ENCODE measurements at regions not wholly inside any gene's neighbourhood (a gene's known extent, or its start where the extent isn't known, plus 50 kb on each side); places are given as distances from the start of the nearest gene placed in this dataset.
"Not testable (repeated sequence)": the region's sequence is repeated elsewhere in the genome, so short reads cannot be mapped to it uniquely, and the experiment has no call there.

DNA sequence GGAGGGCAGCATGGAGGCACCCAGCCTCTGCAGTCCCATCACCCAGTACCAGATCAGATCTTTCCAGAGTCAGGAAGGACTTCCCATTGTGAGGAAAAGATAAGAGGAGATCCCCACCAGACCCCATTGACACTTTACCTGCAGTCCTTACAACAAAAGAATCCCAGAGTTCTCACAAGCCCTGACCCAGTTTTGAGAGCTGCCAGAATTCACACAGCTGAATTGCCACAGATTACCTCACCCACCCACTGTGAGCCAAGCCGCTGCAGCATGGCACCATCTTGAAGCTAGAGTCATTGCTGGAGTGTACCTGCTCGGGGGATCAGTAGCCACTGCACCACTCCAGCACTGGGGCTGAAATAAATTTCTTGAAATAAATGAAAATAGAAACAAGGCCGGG is 91.8 kb upstream of the UBASH3B start:
- TF ChIP-seq, protein P1, sequence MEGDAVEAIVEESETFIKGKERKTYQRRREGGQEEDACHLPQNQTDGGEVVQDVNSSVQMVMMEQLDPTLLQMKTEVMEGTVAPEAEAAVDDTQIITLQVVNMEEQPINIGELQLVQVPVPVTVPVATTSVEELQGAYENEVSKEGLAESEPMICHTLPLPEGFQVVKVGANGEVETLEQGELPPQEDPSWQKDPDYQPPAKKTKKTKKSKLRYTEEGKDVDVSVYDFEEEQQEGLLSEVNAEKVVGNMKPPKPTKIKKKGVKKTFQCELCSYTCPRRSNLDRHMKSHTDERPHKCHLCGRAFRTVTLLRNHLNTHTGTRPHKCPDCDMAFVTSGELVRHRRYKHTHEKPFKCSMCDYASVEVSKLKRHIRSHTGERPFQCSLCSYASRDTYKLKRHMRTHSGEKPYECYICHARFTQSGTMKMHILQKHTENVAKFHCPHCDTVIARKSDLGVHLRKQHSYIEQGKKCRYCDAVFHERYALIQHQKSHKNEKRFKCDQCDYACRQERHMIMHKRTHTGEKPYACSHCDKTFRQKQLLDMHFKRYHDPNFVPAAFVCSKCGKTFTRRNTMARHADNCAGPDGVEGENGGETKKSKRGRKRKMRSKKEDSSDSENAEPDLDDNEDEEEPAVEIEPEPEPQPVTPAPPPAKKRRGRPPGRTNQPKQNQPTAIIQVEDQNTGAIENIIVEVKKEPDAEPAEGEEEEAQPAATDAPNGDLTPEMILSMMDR (IDR thresholded peaks at IDR 0.05), result no peak
- ATAC-seq (ENCODE audit: low FRiP score) (no peak), DNase-seq (ENCODE audit: low spot score) (no peak)

DNA sequence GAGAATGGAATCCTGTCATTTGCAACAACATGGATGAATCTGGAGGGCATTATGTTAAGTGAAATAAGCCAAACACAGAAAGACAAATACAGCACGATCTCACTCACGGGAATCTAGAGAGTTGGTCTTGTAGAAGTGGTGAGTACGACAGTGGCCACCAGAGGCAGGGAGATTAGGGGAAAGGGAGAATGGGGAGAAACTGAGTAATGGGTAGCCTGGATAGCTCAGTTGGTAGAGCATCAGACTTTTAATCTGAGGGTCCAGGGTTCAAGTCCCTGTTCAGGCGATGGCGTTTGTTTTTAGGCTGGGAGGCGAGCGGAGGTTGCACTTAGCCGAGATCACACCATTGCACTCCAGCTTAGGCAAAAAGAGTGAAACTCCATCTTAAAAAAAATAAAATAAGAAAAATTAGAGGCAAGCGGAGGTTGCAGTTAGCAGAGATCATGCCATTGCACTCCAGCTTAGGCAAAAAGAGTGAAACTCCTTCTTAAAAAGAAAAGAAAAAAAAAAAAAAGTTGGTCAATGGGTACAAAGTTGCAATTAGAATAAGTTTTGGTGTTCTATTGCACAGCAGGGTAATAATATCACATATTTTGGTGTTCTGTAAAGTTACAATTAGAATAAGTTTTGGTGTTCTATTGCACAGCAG is 95.7 kb upstream of the UBASH3B start:
- no peak for DNase-seq (ENCODE audit: low spot score)
- TF ChIP-seq, protein P1 (IDR thresholded peaks at IDR 0.05), result no peak
- ATAC-seq (ENCODE audit: low FRiP score), result no peak

DNA sequence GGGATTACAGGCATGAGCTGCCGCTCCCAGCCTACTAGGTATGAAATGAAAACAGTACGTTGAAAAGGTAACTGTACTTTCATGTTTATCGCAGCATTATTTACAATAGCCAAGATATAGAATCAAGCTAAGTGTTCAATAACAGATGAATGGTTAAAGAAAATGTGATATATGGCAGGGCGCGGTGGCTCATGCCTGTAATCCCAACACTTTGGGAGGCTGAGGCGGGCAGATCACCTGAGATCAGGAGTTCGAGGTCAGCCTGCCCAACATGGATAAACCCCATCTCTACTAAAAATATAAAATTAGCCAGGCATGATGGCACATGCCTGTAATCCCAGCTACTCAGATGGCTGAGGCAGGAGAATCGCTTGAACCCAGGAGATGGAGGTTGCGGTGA is 96.3 kb upstream of the UBASH3B start:
- not testable (repeated sequence) for ATAC-seq (ENCODE audit: low FRiP score); DNase-seq (ENCODE audit: low spot score)

DNA sequence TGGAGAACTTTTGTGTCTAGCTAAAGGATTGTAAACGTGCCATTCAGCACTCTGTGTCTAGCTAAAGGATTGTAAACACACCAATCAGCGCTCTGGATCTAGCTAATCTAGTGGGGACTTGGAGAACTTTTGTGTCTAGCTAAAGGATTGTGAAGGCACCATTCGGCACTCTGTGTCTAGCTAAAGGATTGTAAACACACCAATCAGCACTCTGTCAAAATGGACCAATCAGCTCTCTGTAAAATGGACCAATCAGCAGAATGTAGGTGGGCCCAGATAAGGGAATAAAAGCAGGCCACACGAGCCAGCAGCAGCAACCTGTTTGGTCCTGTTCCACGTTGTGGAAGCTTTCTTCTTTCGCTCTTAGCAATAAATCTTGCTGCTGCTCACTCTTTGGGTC is 98.4 kb upstream of the UBASH3B start:
- not testable (repeated sequence) for DNase-seq (ENCODE audit: low spot score); ATAC-seq (ENCODE audit: low FRiP score)

DNA sequence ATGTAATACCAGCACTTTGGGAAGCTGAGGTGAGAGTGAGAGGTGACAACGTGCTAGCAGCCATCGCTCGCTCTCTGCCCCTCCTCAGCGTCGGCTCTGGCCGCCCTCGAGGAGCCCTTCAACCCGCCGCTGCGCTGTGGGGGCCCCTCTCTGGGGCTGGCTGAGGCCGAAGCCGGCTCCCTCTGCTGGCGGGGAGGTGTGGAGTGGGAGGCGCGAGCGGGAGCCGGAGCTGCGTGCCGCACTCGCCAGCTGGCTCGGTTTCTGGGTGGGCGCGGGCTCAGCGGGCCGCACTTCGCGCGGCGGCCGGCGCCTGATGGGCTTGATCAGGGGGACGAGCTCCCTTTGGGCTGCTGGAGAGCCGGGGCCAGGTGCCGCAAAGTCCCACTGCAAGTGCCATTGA is 98.9 kb upstream of the UBASH3B start:
- ATAC-seq (ENCODE audit: low FRiP score) (no peak), DNase-seq (ENCODE audit: low spot score) (no peak)
- TF ChIP-seq, protein P1 (IDR thresholded peaks at IDR 0.05), result no peak

DNA sequence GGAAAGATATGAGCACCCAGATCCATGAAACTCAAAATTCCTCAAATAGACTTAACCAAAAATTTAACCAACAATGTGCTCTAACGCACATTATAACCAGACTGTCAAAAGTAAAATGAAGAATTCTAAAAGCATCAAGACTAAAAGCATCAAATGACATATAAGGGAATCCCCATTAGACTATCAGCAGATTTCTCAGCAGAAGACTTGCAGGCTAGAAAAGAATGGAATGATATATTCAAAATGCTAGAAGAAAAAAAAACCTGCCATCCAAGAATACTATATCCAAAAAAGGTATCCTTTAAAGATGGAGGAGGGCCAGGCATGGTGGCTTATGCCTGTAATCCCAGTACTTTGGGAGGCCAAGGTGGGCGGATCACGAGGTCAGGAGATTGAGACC is 117.5 kb upstream of the UBASH3B start:
- DNase-seq (ENCODE audit: low spot score) (no peak), ATAC-seq (ENCODE audit: low FRiP score) (no peak)
- TF ChIP-seq, protein P1 (IDR thresholded peaks at IDR 0.05), result no peak

DNA sequence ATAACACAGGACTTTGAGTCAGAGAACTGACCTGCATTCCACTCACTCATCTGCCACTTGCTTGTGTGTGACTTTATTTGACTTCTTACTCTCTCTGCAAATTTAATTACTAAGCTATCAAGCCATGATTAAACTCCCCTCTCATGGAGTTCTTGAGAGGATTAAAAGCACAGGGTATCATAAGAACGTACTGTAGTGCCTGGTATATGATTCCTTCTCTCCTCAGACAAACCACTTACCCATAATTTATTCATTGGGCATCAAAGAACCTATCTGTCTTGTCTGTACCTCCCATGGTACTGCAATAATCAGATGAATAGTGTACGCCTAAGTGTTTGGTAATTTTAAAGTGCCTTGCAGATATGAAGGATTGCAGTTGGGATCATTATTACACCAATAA is 130.6 kb upstream of the UBASH3B start:
- TF ChIP-seq, protein P1 (IDR thresholded peaks at IDR 0.05), result no peak
- ATAC-seq (ENCODE audit: low FRiP score), result no peak

DNA sequence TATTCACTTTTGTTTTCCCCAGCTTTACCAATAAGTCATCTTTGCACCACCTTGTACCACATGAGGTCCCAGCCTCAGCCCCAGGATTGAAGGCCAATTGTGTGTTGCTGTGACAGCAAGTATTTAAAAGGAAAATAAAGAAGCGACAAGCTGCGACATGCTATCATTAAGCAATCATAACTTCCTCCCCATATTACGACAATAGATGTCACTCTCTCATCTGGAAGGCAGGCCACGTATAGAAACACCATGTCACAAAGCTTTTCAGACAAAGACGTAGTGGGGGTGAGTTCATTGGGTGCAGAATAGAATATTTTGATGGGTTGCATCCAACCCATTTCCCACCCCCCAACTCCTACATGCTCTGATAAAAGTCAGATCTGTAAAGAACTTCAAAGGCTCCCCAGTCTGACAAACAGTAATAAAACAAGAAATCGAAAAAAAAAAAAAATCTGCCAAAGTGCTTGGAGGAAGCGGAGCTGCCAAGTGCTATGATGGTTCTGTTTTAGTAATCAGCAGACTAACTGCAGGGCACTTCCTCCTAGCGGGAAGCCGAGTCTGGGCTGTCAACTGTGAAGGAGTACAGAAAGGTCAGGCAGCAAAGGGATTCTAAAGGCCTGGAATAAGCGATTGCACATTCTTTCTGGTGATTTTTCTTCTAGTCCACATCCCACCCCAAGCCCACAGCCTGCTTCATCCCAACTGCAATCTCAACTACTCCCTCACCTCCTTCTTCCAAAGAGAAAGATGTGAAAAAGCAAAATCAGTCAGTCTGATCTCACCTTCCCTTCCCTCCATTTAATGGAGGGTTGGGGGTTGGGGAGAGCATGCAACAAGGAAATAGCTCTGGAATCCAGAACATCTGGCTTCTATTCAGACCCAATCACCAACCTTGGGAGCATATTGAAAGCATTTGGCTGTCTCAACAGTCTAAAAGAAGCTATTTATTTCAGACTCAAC is 131.4 kb upstream of the UBASH3B start:
- no peak for DNase-seq (ENCODE audit: low spot score)
- TF ChIP-seq, protein P1 (IDR thresholded peaks at IDR 0.05), result no peak
- ATAC-seq (ENCODE audit: low FRiP score), result no peak

More for the DNA sequence above, 130.6 kb upstream of the UBASH3B start:
- DNase-seq (ENCODE audit: low spot score), result no peak

All from omental fat pad (tissue), 3 donors.